Middle frontal gyrus (tissue), 1 donor: ENCODE measurements at regions not wholly inside any gene's neighbourhood (a gene's known extent, or its start where the extent isn't known, plus 50 kb on each side); places are given as distances from the start of the nearest gene placed in this dataset.

Experiments used
- DNase-seq: peaks from one replicate; pipeline ENCODE4 v3.0.0-alpha.2; 2015; ENCODE audit warnings: low spot score; ENCODE audit errors: extremely low spot score

DNA sequence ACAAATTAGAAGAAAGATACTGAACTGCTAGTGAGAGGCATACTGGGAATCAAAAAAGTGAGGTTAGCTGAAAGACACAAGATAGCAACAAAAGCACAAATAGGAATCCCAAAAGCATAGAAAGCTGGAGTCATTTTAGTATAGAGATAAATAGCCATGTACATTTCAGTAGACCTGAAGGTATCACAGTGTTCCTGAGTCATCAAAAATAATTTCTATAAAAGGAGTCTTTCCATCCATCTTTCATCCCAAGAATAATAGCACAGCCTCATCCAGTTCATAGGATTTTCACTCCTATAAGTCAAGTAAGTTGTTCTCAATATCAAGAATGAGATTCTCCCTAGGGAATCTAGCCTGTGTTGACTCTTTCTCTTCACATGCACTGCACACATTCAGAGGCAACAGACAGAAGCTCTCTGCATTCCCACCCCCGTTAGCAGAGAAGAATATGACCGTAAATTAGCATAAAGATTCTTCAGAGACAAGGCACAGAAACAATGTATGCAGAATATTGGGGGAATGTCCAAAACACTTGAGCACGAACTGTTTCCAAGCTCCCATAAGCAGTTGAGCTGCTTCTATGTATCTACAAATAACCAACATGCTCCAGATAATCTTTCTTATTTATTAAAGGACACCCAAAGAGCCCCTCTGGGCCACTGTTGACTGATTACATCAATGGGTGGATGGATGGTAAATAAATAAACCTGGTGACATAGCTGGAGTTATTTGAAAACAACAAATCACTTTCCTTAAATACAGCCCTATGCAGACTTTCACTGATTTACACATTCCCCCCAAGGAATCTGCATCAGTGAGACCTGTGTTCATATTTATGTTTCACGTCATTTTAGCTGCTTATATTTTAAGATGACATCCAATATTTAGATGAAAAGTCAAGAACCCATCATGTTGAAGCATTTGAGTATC, 174.5 kb upstream of the PKDCC start:
- DNase-seq, result peak; percentile 5

GRCh38 chr2:41877114-41877678, 170.6 kb upstream of the PKDCC start:
- DNase-seq, result no peak

DNA sequence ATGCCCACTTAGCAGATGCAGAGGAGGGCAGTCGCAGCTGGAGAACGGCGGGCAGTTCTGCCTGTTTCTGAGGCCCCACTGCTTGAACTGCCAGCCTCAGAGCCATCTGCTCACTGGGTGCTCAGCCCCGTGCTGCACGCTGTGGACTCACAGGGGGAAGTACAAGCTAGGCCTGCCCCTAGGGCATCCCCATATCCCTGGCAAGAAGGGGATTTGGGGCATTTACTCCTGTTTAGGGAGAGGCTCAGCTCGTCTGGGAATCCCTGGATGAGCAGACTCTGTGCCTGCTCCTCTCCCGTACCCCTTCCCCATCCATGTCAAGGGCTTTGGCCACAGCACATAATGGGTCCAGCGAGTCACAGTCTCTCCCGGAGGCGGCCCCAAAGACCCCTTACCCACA, 169.8 kb upstream of the PKDCC start:
- DNase-seq, result no peak

DNA sequence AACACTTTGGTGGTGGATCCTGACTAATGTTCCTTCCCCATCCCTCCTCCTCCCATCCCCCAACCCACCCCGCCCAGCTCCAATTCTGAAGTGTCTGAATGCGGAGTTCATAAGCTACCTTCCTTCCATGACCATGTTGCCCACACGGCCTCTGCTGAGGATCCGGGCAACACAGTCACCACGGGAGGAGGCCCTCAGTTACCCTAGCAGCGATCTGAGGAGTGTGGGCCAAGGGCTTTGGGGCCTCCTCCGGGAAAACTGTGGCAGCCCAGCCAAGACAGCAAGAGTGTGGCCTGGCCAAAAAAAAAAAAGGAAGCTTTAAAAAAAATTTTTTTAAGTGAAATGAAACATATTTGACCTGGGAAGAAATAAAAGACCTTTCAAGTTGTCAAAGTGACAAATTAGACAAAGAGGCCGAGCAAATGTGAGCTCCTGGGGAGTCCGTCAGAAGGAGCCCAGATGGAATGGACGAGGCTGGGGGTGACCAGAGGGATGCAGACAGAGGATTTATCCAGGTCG, 169.0 kb upstream of the PKDCC start:
- DNase-seq, result no peak

DNA sequence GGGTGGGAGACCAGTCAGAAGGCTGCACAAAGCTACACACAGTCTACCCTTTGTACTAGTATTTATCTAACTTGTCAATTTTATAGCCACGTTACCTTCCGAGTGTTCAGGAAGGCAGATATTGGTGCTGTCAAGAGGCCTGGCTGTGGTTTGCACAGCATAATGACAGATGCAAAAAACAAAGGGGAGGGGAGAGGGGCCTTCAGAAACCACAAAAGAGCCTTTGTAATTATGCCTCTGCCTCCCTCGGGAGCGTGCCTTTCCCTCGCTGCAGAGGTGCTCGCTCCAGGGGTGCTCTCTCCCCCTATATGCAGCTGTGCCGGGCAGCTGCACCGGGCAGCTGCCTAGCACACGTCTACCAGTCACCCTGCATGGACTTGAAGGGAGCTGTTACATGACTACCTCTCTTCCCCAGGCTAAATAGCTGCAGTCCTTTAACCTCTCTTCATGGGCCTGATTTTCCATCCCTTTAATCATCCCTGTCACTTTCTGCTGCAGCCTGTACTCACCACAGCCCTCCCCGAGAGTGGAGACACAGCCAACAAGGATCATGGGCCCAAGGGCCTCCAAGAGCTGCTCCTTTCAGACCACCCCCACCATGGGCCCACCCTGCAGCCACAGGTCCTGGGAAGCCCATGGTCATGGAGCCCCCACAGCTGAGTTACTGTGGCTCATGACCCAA, 168.4 kb upstream of the PKDCC start:
- no peak for DNase-seq

DNA sequence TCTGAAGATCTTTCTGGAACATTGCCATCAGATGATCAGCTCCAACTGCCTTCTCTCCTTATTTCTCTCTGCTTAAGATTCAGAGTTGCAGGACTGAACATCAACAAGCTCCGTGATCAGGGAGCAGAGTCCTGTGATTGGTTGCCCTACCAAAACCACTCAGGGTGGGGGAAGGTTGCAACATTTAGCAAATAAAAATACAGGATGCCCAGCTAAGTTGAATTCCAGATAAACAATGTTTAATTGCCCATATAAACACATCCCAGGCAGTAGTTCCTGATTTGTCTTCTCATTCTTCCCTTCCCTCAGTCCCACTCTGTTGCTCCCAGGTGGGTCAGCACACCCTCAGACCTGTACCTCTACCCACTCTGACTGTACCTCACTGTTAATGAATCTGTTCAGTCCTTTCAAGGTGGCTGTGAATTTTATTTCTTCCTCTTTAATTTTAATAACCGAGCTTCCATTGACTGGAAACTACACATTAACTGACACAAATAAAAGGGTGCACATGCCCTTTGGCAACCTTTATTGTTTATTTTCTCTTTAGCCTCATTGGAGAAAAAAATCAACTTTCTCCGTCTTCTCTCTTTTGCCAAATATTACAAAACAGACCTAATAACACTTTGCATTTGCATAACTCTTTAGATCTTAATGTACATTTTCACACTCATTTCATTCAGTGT, 167.1 kb upstream of the PKDCC start:
- DNase-seq, result no peak

DNA sequence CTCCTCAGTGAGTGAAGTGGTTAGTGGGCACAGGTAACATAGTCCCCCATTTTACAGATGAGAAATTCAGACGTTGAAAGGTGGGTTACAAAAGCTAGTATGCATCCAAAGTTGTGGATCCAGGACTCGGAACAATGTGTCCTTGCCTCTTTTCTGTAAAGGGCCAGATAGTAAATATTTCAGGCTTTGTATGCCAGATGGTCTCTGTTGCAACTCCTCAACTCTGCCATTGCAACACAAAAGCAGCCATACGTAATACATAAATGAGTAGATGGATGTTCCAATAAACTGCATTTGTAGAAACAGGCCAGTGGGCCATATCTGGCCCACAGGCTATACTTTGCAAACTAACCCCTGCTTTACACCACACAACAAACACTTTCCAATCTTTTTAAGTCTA, 166.6 kb upstream of the PKDCC start:
- DNase-seq, result no peak

DNA sequence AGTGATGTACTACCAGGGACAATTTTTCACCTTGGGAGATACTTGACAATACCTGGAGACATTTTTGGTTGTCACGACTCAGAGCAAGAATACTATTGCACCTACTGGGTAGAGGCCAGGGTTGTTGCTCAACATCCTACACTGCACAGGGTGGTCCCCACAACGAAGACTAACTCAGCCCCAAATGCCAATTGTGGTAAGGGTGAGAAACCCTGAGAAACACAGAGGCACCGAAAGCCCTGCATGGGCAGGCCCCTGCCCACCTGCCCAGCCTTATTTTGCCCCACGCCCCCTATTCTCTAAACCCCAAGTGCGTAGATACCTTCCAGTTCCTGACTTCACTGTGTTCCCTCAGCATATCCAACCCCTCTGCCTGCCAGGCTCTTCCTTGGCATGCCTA, 163.1 kb upstream of the PKDCC start:
- DNase-seq, result no peak

- no peak for DNase-seq
Observed at GRCh38 chr2:41886145-41886664, 161.6 kb upstream of the PKDCC start.

DNA sequence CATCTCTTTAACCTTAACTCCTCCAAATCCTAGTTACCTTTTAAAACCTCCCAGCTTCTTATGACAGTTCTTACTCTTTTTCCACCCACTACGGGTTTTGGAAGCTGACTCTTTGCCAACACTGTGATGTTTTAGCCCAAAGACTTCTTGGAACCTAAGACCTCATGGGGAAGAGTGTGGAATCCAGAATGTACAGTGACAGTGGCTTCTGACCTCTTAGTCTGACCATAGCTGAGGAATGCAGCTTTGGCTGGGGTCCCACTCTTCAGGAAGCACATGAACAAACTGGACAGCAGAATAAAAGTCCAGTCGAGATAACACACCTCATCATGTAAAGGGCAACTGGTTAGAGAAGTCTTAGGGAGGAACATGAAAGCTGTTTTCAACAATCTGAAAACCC, 161.1 kb upstream of the PKDCC start:
- DNase-seq, result no peak

DNA sequence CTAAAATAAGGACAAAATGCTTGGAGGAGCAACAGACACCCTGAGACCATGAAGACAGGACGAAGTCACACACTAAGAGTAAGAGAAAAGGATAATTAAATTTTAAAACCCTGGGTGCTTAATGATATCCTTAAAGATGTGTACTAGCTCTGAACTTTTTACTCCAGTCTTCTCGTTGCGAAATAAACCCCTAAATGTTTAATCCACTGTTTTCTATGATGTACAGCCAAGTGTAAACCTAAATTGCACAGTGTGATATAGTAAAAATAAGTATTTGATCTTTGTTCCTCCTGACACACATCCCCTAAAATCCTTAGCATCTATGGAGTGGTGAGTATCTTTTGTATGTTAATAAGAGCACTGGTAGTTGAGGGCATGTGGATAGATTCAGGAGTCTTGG, 157.5 kb upstream of the PKDCC start:
- no peak for DNase-seq

DNA sequence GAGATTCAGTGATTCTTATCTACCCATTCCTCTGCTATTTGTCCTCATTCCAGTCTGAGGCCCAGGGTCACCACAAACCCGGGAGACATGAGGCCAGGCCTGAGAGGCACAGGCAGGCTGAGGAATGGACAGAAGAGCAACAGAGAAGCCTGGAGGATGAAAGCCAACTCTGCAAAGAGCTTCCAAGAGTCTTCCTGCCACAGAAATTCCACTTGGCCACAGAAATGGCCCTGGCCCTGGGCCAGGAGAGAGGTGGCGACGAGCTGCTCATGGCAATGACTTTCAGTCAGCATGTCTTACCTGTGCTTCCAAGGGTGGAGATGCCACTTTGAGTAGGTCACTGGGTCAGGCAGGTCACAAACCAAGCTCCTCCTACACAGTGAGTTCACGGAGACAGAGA, 155.3 kb upstream of the PKDCC start:
- no peak for DNase-seq

- DNase-seq, result no peak
Observed at GRCh38 chr2:41894563-41895333, 153.1 kb upstream of the PKDCC start.

DNA sequence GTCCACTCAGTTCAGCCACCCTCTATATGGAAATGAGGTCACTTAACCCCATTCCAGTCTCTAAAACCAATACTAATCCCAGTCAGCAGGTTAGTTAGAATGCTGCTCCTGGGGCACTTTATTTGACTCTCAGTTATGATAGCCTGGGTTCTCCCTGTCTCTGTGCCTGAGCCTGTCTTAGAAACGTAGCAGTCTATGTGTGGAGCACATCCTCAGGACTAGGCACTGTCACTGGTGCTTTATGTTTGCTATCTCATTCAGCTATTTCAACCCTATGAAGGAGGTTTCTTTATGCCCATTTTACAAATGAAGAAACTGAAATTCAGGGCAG, 152.5 kb upstream of the PKDCC start:
- no peak for DNase-seq

DNA sequence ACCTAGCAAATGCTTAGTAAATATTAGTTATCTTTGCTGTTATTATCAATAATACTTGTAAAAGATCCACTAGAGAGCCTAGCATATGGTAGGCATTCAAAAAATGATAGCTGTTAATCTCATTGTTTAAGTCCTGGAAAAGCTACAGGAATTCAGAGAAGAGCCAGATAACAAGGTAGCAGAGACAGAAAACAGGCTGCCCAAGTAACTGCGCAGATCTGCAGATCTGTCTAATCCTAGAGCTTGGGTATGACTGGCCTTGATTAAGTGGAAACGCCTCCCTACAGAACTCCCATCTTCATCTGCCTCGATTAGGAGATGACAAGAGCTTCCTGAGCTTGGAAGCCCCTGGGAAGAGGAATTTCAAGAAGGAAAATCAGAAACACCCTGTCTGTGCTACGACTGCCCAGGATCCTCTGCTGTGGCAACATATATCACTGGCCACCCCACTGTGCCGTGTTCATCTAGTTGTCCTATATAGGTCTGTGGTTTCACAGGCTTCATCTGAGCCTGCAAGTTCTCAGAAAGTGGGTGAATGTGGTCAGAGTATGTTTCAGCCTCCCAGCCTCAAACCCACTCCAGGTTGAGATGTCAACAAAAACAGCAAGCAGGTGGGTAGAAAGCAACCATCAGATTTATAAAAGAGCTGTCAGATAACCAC, 151.5 kb upstream of the PKDCC start:
- no peak for DNase-seq

DNA sequence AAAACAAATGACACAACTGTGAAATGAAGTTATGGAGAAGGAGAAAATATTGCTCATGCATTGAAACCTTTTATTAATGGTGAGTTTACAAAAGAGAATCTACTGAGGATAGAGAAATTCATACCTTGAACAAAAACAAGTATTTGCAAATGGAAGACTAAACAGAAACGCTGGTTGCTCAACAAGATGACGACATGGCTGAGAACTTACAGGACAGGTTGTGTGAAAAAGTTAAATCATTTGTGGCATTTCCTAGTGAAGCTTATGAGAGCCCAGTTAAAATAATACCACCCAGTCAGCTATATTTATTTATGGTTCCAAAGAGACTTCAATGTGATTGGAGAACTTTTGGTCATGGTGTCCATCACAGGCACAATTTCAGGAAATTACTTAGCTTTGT, 148.6 kb upstream of the PKDCC start:
- DNase-seq, result no peak

DNA sequence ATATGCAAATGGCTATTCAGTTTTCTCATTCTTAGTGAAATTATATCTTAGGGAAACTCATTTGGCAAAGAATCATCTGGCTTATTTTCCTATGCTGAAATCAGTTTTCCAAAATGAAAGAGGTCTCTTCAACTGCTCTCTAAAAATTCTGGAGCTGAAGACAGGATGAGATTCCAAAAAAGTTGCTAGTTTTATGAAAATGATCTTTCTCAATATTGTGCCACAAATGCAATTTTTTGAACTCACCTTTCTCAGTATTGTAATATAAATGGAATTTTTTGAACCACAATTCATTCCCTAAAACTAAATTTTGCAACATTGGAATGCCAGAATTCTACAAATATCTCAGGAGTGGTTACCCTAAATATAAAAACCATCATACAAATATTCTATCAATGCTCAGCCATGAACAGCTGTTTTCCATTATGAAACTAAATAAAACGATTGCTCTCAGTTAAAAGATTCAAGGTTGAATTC, 147.7 kb upstream of the PKDCC start:
- DNase-seq, result peak; percentile 9

DNA sequence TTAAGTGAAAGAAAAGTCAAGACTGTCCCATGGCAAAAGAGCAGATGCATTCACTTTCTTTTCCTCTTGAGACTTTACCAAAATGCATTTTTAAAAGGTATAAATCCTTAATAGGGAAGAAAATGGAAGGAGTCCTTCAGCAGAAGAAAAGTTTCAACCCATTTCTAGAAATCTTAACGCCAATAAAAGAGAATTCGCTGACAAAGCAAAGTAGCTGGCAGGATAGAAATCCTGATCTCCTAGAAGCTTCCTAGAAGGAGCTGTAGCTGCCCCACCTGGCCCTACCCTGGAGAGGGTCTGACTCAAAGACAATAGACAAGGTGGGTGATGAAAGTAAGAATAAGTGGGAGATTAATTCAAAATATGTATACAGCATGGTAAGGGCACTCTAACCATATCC, 144.9 kb upstream of the PKDCC start:
- DNase-seq, result no peak

- no peak for DNase-seq
Observed at GRCh38 chr2:41903474-41904135, 144.2 kb upstream of the PKDCC start.

DNA sequence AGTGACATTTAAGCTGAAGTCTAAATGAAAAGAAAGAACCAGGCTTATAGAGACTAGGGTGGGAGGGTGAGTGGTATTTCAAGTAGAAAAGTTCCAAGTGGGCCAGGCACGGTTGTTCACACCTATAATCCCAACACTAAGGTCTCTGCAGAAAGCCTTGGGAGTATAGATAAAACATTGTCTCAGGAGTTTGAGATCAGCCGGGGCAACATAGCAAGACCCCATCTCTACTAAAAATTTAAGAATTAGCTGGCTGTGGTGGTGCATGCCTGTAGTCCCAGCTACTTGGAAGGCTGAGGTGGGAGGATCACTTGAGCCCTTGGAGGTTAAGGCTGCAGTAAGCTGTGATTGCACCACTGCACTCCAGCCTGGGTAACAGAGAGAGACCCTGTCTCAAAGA, 143.4 kb upstream of the PKDCC start:
- no peak for DNase-seq
